GM23338 (cell line): ENCODE measurements at regions not wholly inside any gene's neighbourhood (a gene's known extent, or its start where the extent isn't known, plus 50 kb on each side); places are given as distances from the start of the nearest gene placed in this dataset.

Source experiments
- EZH2 ChIP-seq: fragments of 200-600 bp; sonication (generic); IDR thresholded peaks from one replicate; pipeline ENCODE4 v1.8.0; 2017; ENCODE audit warnings: antibody characterized with exemption, mild to moderate bottlenecking, low read depth; ENCODE audit not compliant: unreplicated experiment
- EZH2phosphoT487 ChIP-seq: fragments of 200-600 bp; sonication (generic); IDR thresholded peaks from one replicate; pipeline ENCODE4 v1.8.1; 2018; ENCODE audit warnings: antibody characterized with exemption; ENCODE audit not compliant: unreplicated experiment
- POLR2AphosphoS5 ChIP-seq: IDR thresholded peaks from 2 replicates; pipeline ENCODE4 v1.6.1; 2016; ENCODE audit warnings: antibody characterized with exemption, low read depth
- TF ChIP-seq, protein P1 (sequence below), 2 experiments: fragments of 200-600 bp in 1 of 2; sonication (generic) in 1 of 2; conservative IDR thresholded peaks; 2 replicates each; pipeline versions ENCODE4 v1.5.1 to v1.6.1; 2016 to 2017; ENCODE audit warnings: antibody characterized with exemption in 2 of 2, low read depth in 2 of 2, mild to moderate bottlenecking in 2 of 2, moderate library complexity in 1 of 2

- TF ChIP-seq, protein P1, sequence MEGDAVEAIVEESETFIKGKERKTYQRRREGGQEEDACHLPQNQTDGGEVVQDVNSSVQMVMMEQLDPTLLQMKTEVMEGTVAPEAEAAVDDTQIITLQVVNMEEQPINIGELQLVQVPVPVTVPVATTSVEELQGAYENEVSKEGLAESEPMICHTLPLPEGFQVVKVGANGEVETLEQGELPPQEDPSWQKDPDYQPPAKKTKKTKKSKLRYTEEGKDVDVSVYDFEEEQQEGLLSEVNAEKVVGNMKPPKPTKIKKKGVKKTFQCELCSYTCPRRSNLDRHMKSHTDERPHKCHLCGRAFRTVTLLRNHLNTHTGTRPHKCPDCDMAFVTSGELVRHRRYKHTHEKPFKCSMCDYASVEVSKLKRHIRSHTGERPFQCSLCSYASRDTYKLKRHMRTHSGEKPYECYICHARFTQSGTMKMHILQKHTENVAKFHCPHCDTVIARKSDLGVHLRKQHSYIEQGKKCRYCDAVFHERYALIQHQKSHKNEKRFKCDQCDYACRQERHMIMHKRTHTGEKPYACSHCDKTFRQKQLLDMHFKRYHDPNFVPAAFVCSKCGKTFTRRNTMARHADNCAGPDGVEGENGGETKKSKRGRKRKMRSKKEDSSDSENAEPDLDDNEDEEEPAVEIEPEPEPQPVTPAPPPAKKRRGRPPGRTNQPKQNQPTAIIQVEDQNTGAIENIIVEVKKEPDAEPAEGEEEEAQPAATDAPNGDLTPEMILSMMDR (conservative IDR thresholded peaks at IDR 0.05; ENCODE audit: low read depth in 2 of 2): no peak
- TF ChIP-seq EZH2: no peak
- no peak for TF ChIP-seq EZH2phosphoT487
- no peak for TF ChIP-seq POLR2AphosphoS5
Measured at GRCh38 chr10:128892005-128892404, 575.0 kb upstream of the MGMT start.
